Heart left ventricle (tissue), 16 donors: ENCODE measurements at regions not wholly inside any gene's neighbourhood (a gene's known extent, or its start where the extent isn't known, plus 50 kb on each side); places are given as distances from the start of the nearest gene placed in this dataset.

ENCODE experiments used
- ATAC-seq, 4 donors: fragments of 200-7000 bp; cut with Tn5 transposase; one replicate each; pipeline ENCODE4 v1.9.1; 2020 to 2022; ENCODE audit warnings: moderate library complexity in 4 of 4, mild to moderate bottlenecking in 3 of 4, moderate number of reproducible peaks in 1 of 4
- DNase-seq, 5 donors: peaks; one replicate each; pipeline ENCODE4 v3.0.0-alpha.2; 2020
- H3K27ac ChIP-seq, 12 donors: fragments of 200-600 bp; sonication (generic) in 4 of 12; one replicate each; pipeline versions ENCODE4 v1.5.0 to v1.8.0; 2016 to 2022; ENCODE audit warnings: mild to moderate bottlenecking in 2 of 12
- H3K27me3 ChIP-seq, 9 donors: fragments of 200-600 bp; sonication (generic) in 2 of 9; one replicate each; pipeline versions ENCODE4 v1.5.1 to v1.8.0; 2016 to 2022; ENCODE audit warnings: mild to moderate bottlenecking in 3 of 9
- H3K36me3 ChIP-seq, 9 donors: fragments of 200-600 bp; sonication (generic) in 2 of 9; one replicate each; pipeline versions ENCODE4 v1.5.0 to v1.8.0; 2018 to 2022; ENCODE audit warnings: mild to moderate bottlenecking in 2 of 9
- H3K4me1 ChIP-seq, 12 donors: fragments of 200-600 bp; sonication (generic) in 4 of 12; one replicate each; pipeline versions ENCODE4 v1.5.0 to v1.8.0; 2016 to 2022; ENCODE audit warnings: mild to moderate bottlenecking in 3 of 12
- H3K4me3 ChIP-seq, 12 donors: fragments of 200-600 bp; sonication (generic) in 4 of 12; one replicate each; pipeline versions ENCODE4 v1.5.0 to v1.8.0; 2017 to 2022; ENCODE audit warnings: mild to moderate bottlenecking in 9 of 12, moderate library complexity in 4 of 12
- H3K9me3 ChIP-seq, 12 donors: fragments of 200-600 bp; sonication (generic) in 4 of 12; one replicate each; pipeline versions ENCODE4 v1.5.0 to v1.8.0; 2016 to 2022; ENCODE audit warnings: mild to moderate bottlenecking in 1 of 12
- POLR2A ChIP-seq, 2 donors: fragments of 450-650 bp; IDR thresholded peaks; one replicate each; pipeline ENCODE4 v1.6.1; 2017; ENCODE audit warnings: antibody characterized with exemption in 2 of 2, mild to moderate bottlenecking in 2 of 2, moderate library complexity in 2 of 2
- WGBS, 4 donors: extraction: QIAGEN DNeasy Blood & Tissue Kit in 2 of 4; methylation state at CpG; one replicate each; pipeline versions ENCODE4 v1.1.5 to v1.1.7; 2013 to 2018; 5-methylcytosine and 5-hydroxymethylcytosine counted together
- intact Hi-C, 10 donors: fragments of 100-400 bp; cut with DNase I; formaldehyde crosslinking; loops; one replicate each; pipeline versions ENCODE4 v1.11.1 to v1.14.2; 2022
- TF ChIP-seq, protein P1 (sequence below), 12 donors: fragments of 200-600 bp; sonication (generic) in 4 of 12; IDR thresholded peaks; one replicate each; pipeline versions ENCODE4 v1.5.0 to v1.8.0; 2018 to 2022; ENCODE audit warnings: antibody characterized with exemption in 12 of 12, mild to moderate bottlenecking in 5 of 12
- donor health status: ischemic (EF 13 %, LVEDD 7.1; RV severe dilation, severe dysfunction).
- donor health status: healthy with polysubstance abuse.
- donor health status: DM: no; HTN: yes; CAD: no.
- donor health status: DM: no; HTN: no; CAD: no.
- donor health status: ischemic (EF 25% LVEDD 6.9; RV normal size, moderate dysfunction).
- donor health status: ischemic (EF 25% LVEDD 5.7; RV mildly dilated, moderate dysfunction).
- donor health status: healthy.
- donor health status: DM: yes; HTN: yes; CAD: no.
- donor health status: ischemic (EF 35%, LVEDD 5.7; RV mildly dilated, moderate dysfunction).
- donor health status: nonischemic (EF 11% LVEDD 7.7; RV severe dilation, severe dysfunction).
- donor health status: DM: yes; HTN: yes; CAD: no.
- donor health status: PGD.
- donor health status: ischemic (EF 29% LVEDD 5.4; RV normal size, mild dysfunction).
- donor health status: nonischemic (EF 23%, LVEDD 6.1; RV moderate dilation, normal function).

DNA sequence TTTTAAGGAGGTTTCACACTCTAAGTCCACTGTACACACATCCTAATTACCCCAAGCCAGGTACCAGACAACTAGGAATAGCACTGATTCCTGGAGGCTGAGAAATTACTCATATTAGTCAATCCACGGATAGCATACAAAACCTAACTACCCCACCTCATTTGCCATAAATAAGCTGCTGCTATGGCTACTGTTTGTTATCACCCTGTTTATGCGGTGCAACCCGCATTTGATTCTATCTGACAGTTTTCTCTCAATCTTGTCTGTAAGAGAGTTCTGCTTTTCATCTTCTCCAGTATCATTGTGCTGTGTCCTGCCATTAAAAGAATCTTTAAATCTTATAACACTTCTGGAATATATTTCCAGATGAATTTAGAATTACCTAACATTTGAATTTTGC, 1496.5 kb downstream of the PLA2G4A start:
- H3K36me3 ChIP-seq, result no peaks in the 10 kb centered on the region
- intact Hi-C loops, result no loop called here
- H3K9me3 ChIP-seq, result peaks cover 0 to 10% (median 0%) of the 10 kb centered on the region in 12 donors
- no peaks in the 10 kb centered on the region for H3K27me3 ChIP-seq
- TF ChIP-seq POLR2A (IDR thresholded peaks at IDR 0.05), result no peak
- TF ChIP-seq, protein P1, sequence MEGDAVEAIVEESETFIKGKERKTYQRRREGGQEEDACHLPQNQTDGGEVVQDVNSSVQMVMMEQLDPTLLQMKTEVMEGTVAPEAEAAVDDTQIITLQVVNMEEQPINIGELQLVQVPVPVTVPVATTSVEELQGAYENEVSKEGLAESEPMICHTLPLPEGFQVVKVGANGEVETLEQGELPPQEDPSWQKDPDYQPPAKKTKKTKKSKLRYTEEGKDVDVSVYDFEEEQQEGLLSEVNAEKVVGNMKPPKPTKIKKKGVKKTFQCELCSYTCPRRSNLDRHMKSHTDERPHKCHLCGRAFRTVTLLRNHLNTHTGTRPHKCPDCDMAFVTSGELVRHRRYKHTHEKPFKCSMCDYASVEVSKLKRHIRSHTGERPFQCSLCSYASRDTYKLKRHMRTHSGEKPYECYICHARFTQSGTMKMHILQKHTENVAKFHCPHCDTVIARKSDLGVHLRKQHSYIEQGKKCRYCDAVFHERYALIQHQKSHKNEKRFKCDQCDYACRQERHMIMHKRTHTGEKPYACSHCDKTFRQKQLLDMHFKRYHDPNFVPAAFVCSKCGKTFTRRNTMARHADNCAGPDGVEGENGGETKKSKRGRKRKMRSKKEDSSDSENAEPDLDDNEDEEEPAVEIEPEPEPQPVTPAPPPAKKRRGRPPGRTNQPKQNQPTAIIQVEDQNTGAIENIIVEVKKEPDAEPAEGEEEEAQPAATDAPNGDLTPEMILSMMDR (IDR thresholded peaks at IDR 0.05), result no peak
- no peak overlapping the region for H3K4me3 ChIP-seq
- 75 to 88% (median 79%) methylated on average over 3 of the region's 3 CpGs for WGBS, 4 donors
- H3K4me1 ChIP-seq, result no peaks in the 10 kb centered on the region
- no peak for ATAC-seq
- DNase-seq, result no peak
- no peak overlapping the region for H3K27ac ChIP-seq

DNA sequence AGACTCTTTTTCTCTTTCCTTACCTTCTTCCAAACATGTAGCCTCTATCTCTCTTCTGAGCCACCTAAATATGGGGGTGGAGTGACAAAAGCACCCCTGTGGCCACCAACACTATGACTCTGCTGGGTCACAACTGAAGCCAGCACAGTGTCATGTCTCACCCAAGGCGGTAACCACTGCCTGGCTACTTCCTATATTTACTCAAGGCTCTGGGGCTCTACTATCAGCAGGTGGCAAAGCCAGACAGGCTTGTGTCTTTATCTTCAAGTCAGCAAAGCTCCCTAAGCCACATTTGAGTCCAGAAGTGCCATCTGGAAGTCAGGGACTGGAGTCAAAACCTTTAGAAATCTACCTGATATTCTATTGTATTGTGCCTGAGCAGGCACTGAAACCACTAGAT, 1515.2 kb downstream of the PLA2G4A start:
- Histone ChIP-seq H3K36me3 (no peaks in the 10 kb centered on the region), H3K4me1 (no peaks in the 10 kb centered on the region), H3K27ac (no peak overlapping the region), H3K27me3 (no peaks in the 10 kb centered on the region), H3K4me3 (no peak overlapping the region), H3K9me3 (peaks cover 0 to 14% (median 0%) of the 10 kb centered on the region in 12 donors)
- intact Hi-C loops, result no loop called here
- ATAC-seq (no peak), DNase-seq (no peak)
- no peak for TF ChIP-seq POLR2A (IDR thresholded peaks at IDR 0.05)
- TF ChIP-seq, protein P1 (IDR thresholded peaks at IDR 0.05), result no peak
- 73 to 88% (median 83%) methylated on average over 1 of the region's 1 CpG for WGBS, 4 donors

DNA sequence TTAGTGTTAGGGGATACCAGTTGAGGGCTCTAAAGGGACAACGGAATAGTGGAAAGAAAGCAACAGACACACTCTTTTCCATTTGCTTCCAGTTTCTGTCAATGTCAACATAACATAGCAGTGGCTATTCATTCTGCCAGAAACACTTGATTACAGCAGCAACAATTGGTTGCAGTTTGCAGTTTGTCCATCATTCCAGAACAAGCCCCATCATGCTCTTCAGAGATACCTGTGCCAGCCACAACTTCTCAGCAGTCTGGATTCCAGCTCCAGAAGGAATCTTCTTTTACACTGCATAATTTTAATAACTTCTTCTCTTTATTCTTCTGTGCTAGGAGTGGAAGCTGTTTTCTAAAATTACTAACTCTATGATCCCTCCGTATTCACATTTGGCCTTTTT, 1521.4 kb downstream of the PLA2G4A start:
- 89 to 93% (median 91%) methylated on average over 2 of the region's 2 CpGs for WGBS, 4 donors
- no peak overlapping the region for H3K27ac ChIP-seq
- intact Hi-C loops, result no loop called here

DNA sequence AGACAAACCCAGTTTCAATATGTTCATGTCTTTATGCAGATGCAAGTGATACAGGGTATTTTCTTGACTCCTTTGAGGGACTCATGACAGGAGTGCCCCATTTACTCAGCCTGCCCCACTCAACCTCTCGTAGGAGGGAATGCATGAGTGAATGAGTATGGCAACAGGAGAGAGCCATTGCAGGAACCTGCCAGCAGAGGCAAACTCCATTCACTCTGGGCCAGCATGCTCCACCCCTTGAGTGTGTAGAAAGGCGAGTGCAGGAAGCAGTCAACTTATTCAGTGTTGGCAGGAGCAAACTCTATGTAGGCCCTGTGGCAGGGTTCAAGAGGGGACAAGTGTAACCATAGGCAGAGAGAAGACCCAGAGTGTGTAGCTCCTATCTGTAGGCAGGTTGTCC, 1526.3 kb downstream of the PLA2G4A start:
- TF ChIP-seq, protein P1 (IDR thresholded peaks at IDR 0.05), result no peak
- no peak for TF ChIP-seq POLR2A (IDR thresholded peaks at IDR 0.05)
- Histone ChIP-seq H3K36me3 (no peaks in the 10 kb centered on the region), H3K27ac (no peak overlapping the region), H3K27me3 (no peaks in the 10 kb centered on the region), H3K4me3 (no peak overlapping the region), H3K4me1 (no peaks in the 10 kb centered on the region), H3K9me3 (peaks cover 0 to 12% (median 0%) of the 10 kb centered on the region in 12 donors)
- intact Hi-C loops, result no loop called here
- no peak for DNase-seq
- 75 to 78% (median 77%) methylated on average over 2 of the region's 2 CpGs for WGBS, 4 donors
- ATAC-seq, result no peak

More for the DNA sequence above, 1521.4 kb downstream of the PLA2G4A start:
- no peak for ATAC-seq
- Histone ChIP-seq H3K4me1 (no peaks in the 10 kb centered on the region), H3K9me3 (no peaks in the 10 kb centered on the region), H3K4me3 (no peak overlapping the region), H3K36me3 (no peaks in the 10 kb centered on the region), H3K27me3 (no peaks in the 10 kb centered on the region)
- TF ChIP-seq, protein P1 (IDR thresholded peaks at IDR 0.05), result no peak
- no peak for TF ChIP-seq POLR2A (IDR thresholded peaks at IDR 0.05)
- no peak for DNase-seq
